GM18519 (cell line): ENCODE measurements at regions not wholly inside any gene's neighbourhood (a gene's known extent, or its start where the extent isn't known, plus 50 kb on each side); places are given as distances from the start of the nearest gene placed in this dataset.
A peak's percentile ranks its signal among the peaks of the same experiment; 100 is the strongest.

Experiments
- ATAC-seq: cut with Tn5 transposase; IDR thresholded peaks from one replicate; pipeline ENCODE4 v1.9.1; 2021; ENCODE audit warnings: mild to moderate bottlenecking, moderate library complexity; ENCODE audit not compliant: unreplicated experiment, low FRiP score

DNA sequence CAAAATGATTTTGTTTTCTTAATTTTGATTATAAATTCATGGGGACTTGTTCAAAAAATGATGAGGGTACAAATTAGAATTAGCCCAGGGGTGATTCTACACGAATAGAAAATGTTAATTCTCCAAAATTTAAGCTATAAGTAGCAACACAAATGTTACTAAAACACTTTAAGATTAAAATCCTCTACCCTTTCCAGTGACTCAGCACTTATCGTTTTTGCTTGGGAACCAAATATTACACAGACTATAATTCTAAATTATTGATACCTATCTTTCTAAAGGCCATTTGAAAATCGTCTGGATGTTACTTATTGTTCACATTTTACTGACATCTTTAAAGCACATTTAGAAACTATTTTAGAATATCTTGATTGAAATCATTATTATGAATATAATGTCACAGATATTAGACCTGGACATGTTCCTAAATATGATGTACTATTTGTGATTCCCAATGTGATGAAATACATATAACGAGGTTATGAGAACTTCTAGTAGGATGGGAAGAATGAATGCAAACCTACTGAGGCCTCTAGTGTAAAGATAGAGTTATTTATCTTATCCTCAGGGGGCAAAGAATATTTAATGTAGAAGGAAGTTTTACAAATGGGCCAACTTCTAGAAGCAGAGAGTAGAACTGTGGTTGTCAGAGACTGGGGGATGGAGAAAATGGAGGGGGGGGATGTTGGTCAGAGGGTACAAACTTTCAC lies 132.0 kb upstream of the TP63 start:
- no peak for ATAC-seq

DNA sequence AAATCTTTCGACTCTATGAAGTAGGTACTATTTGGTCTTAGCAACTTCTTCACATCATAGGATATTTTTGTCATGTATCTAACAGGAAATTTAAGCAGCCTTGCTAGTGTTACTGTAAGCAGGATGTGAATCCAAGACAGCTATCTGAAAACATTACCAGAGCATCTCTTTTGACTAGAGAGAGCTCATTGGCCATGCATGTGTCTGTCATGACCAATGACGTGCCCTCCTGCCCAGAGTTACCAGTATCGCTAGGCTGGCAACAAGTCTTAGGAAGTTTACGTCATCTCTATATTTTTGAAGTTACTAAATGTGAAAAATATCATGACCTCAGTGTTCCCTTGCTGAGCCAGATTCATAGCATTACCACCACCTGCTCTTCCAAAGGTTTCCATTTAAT lies 130.9 kb upstream of the TP63 start:
- no peak for ATAC-seq

DNA sequence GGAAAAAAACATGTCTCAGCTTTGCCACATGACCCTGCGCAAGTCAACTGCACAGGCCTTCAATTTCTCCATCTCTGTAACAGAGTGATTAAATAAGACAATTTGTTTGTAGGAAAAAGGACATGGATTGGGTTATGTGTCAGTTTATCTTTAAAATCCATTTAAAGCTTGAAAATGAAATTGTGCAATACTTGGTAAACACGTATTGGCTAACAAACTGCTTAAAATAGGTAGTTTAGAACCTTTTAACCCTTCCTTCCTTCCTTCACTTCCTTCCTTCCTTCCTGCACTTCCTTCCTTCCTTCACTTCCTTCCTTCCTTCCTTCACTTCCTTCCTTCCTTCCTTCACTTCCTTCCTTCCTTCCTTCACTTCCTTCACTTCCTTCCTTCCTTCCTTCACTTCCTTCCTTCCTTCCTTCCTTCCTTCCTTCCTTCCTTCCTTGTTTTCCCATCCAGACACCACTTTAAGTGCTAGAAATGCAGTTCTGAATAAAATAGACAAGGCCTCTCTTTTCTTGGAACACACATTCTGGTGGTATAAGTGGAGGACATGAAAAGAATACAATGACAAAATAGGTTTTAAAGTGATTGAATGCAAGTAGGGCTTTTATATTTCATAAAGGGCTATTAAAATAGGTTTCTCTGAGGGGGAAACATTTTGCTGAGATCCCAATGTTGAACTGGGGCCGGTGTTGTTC lies 130.2 kb upstream of the TP63 start:
- ATAC-seq, result no peak

DNA sequence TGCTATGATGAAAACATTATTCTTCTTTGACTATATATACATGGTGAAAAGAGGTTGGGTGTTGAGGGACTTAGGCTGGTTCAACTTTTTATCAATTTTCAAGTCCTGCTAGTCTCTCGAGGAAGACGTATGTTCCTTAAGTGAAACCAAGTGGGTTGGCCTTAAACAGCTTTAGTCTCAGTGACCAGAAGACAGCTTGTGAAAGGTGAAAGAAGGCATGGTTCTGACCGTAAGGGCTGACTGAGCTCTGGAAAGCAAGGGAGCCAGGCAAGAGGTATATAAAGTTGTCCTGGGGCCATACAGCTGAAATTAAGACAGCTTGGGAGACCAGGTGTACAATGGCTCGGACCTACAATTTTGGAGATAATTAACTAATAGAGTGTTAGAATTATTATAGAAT lies 128.9 kb upstream of the TP63 start:
- no peak for ATAC-seq

DNA sequence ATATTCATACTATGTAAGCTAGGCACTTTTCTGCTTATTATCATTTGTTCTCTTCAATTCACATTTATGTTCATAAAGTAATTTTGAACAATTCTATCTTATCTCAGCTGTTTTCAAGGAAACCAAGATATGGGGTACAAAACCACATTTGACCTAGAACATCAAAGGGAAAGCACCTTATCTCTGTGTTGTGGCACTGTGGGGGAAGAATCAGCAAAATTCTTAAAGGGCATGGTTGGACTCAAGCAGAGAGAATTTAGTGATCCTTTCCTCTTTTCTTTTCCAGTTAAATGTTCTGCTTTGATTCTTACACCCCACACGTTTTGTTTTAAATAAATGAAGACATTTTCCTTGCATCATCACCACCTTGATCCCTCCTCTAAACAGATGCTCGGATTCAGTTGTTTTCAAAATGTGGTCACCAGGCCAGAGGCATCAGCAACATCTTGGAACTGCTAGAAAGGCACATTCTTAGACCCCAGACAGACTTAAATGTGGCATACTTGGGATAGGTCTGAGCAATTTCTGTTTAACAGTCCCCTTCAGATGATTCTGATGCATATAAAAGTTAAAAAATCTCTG lies 128.4 kb upstream of the TP63 start:
- ATAC-seq, result no peak

DNA sequence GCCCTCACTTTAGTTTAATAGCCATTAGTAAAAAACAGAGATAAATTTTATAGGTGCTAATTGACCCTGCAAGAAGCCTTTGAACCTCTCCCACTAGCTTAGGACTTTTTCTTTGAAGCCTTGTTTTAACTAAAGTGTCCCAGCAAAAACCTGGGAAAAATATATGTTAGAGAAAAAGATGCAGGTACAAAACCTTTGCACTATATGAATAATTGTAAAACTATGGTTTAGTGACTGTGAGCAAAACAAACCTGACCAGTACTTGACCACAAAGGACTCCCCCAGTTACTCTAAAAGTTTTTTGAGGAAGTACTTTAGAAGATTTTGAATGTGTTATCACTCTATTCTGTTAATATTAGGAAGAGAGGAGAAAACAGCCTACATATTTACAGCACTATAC lies 123.3 kb upstream of the TP63 start:
- ATAC-seq, result peak; percentile 46

DNA sequence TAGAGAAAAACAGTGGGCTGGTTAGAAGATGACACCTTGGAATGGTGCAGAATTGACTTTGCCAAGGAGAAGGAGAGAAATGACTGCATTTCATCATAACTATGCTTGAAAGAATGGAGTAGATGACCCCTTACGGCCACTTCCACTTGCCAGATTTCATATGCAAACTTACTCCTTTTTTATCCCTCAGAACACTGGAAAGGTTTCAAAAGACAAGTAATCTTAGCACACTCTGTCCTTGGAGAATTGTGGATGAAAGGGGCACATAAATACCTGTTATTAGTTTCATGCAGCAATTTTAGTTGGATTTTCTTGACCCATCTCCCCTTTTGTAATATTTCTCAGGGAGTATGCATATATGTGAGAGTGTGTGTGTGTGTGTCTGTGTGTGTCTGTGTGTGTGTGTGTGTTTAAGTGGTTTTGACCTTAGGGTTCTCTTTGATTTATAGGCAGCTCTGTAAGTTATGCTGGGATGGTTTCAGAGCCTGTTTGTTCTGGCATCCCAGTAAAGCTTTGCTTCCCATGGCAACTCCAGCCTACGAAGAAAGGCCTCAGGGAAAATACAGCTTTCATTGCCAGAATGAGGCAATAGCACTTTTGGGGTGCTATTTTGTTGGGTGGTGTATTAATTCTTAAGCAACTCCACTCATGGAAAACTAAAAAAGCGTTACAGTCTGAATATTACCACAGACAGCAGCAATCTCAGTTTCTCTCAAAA lies 122.2 kb upstream of the TP63 start:
- ATAC-seq, result no peak

DNA sequence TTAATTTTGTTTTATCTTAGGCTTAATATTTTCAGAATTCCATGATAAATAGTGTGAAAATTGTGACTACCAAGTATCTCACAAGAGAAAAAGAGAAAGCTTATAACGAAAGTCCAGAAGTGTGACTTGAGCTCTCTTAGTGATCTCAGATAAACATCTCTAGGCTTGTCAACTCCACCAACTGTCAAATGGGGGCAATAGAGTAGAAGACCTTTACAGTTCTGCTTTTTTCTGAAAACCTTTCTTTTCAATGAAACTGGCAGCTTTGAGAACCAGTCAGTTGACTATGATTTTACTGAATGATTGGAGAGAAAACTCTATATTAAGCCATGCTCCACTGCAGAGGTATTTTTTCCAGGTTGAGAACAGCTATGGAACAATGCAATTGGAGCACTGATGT lies 119.2 kb upstream of the TP63 start:
- ATAC-seq, result peak; percentile 54

DNA sequence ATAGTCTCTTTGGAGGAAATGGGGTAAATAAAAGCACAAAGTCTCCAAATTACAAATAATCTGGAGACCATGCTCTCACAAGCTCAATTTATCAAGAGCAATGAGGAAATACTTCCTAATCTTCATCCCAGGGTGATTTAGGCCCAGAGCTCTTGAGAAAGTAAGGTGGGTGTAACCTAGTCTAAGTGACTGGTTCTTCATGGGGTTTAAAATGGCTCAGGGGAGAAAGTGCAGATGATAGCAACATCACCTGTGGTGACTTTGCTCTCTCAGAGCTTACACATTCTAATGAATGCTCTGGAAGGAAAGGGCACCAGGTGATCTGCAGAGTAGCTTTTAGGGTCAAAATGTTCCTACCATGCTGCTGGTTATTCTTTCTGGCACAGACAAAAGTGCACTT lies 118.4 kb upstream of the TP63 start:
- no peak for ATAC-seq

DNA sequence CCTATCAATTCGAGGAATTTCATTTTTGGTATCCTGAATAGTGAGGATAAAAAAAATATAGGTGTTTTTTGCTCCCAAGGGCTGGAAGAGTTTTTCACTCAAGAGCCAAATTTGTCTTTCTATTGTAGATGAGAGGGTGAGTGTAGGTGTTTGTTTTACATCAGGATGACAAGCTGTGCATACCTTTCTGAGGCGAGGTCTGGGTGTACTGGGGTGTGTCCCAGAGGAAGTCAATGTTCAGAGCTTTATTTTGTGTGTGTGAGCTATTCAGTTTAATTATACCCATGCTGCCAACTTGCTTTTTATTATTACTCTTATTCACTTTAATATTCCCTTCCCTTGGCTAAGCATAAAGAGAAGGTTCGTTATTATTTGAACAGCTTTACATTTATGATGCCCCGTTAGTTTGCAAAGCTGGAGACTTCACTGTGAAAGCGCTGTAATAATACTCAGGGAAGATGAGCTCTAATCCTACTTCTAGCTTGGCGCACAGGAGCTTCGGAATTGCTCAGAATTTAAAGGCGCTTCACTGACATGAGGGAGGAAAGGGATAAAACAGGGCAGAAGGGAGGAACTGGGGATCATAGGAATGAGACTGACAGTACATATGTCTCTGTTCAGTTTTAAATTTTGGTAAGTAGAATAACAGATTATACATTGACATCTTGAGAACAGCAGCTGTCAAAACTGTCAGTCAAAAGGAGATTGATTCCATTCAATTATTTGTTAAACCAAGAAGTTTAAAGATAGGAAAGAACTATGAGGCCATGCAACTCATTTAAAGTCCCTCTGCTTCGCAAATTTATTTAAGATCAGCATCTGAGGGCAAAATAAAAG lies 117.7 kb upstream of the TP63 start:
- ATAC-seq, result no peak

DNA sequence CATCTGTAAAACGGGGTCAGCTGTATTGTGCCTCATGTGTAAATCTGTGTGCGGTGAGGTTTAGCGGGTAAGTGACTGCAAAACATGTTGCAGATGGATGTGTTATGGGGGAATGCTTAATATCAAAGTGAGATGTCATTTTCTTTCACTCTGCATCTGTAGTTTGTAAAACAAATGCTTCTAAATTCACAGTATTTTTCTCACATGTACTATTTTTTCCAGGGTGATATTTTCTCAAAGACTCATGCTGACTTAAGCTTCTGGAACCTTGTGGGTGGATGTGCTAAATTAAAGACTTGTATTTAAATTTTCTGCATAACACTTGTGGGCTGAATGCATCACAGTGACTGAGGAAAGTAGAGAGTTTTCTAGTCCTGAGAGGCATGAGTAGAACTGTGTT lies 115.2 kb upstream of the TP63 start:
- no peak for ATAC-seq

DNA sequence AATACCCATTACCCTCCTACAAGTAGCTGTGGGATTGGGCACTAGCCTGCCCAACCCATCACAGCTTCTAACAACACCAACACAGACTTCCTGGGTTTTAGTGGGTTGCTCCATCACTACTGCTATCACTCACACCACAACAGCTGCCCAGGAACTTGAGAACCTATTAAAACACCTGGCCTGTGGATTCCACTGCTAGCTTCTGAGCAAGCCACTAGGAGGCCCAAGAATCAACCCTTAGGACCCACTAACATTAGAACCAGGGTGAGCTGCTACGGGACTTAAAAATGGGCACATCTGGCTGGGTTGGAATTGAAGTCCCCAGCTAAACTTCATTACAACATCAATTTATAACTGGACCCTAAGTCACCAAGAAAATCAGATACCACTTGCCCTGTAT lies 113.2 kb upstream of the TP63 start:
- no peak for ATAC-seq

DNA sequence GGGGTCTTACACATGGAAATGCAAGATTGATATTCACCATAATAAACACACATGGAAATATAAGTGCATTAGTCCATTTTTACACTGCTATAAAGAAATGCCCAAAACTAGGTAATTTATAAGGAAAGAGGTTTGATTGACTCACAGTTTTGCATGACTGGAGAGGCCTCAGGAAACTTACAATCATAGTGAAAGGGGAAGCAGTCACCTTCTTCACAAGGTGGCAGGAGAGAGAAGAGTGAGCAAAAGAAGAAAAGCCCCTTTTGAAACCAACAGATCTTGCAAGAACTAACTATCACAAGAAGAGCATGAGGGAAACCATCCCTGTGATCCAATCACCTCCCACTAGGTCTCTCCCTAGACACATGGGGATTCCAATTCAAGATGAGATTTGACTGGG lies 111.7 kb upstream of the TP63 start:
- no peak for ATAC-seq

DNA sequence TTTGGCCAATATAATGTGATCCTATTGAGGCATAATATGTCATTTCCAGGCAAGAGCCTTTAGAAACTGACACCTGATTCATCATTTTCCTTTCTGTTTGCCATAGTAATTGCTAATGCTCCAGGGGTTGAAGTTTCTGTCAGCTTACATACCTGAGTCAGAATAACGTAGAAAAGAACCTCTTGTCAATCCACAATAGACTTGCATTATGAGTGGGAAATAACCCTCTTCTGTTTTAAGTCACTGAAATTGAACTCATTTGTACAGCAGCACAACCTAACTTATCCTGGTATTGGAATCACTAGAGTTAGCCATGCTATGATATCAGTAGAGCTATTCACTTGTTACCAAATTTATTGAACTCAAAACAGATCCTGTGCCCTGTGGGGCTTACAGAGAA lies 101.7 kb upstream of the TP63 start:
- peak; percentile 45 for ATAC-seq

DNA sequence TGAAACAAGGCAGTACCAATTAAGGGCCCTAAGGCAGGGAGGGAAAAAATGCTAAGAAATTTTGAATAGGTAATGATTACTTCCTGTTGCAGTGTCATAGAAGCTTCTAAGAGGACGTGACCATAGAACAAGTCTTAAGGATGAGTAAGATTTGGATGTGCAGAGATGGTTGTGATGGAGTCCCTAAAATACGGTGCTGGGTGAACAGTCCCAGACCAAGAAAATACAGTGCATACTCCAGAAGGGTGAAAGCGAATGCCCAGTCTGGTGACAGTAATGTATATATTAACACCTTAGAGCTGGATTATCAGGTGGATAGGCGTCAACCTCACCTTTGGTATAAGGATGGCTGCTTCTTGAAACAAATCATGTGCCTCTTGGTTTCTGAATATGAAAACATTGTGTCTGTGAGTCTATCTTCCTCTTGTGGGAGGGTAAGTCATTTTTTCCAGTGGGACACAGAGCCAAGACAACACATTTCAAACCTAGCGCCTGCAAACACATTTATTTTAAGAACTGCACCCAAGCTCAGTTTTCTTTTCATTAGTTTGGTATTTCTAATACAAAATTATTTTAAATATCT lies 101.2 kb upstream of the TP63 start:
- ATAC-seq, result peak; percentile 38

DNA sequence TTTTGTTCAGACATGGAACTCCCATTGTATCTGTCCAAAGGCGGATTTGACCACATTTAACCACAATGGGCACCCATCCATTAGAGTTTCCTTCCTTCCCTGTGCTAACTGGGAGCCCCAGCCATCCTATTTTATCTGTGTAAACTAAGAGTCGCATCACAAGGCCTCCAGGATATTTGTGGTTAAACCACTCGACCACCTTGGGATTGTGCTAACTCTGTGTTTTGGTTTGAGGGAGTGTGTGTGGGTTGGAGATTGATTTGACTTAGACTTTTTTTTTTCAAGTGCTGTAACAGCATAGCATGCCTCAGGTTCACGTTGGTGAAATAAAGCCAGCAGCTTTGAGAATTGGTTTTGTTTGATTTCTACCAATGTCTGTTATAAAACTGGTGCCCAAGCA lies 100.4 kb upstream of the TP63 start:
- ATAC-seq, result no peak

DNA sequence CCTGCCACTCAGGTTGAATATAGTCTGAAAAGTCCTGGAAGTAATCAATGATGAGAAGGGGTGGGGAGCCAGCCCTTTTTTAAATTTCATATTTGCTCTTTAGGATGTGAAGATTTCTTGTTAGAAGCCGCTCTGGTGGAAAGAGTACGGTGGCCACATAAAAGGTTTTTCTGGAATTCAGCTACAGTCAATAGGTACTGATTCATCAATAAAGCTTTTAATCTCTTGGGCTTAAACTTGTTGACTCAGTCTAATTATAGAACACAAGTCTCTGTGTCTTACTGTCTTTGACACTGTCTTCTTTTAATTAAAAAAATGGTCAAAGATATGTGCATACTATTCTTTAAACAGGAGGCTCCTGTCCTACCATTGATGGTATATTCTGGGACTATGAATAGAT lies 99.9 kb upstream of the TP63 start:
- no peak for ATAC-seq

DNA sequence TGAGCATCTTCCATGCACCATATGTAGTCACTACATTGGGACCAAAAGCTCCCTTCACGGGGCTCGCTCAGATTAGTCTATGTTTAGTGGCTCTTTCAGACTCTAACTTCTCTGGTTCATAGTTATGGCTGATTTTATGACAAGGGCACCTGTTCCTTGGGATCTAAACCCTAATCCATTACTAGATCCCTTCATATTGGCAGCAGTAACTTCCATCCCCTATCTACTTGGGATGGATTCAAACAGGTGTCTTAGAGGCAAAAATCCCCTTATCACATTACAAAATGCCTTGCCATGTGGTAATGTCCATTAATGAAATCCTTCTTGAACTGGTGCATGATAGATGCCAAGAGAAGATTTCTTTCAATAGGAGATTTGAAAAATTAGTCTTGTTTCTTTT lies 96.7 kb upstream of the TP63 start:
- ATAC-seq, result no peak

DNA sequence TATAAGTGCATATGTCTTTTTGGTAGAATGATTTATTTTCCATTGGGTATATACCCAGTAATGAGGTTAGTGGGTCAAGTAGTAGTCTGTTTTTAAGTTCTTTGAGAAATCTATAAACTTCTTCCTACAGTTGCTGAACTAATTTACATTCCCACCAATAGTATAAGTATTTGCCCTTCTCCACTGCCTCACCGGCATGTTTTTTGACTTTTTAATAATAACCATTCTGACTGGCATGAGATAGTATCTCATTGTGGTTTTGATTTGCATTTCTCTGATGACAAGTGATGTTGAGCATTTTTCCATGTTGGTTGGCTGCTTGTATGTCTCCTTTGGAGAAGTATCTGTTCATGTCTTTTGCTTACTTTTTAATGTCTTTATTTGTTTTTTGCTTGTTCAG lies 94.1 kb upstream of the TP63 start:
- no peak for ATAC-seq

DNA sequence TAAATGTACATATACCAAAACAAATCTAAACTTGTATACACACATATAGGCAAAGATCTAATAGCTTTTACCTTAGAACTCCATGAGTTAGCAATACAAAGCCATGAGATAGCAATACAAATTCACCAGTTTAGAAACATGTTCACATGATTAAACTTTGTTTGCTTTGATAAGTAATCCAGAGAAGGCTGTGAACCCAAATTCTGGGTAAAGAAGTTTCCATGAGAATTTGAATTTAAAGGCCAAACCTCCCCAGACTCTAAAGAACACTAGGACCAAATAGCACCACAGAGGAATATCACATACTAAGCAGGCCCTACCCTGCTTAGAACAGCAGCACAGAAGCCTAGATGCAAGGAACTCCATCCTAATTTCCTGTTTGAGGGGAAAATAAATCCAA lies 83.7 kb upstream of the TP63 start:
- ATAC-seq, result no peak
